NB4 (cell line): ENCODE measurements at regions not wholly inside any gene's neighbourhood (a gene's known extent, or its start where the extent isn't known, plus 50 kb on each side); places are given as distances from the start of the nearest gene placed in this dataset.

ENCODE experiments used
- DNase-seq: peaks from one replicate; pipeline ENCODE4 v3.0.0; 2010; ENCODE audit warnings: low read depth
- H3K4me3 ChIP-seq: one replicate; pipeline ENCODE4 v1.5.1; 2011; ENCODE audit warnings: mild to moderate bottlenecking, low read depth, low read length, moderate library complexity
- CTCF ChIP-seq: IDR thresholded peaks from one replicate; pipeline ENCODE4 v1.5.1; 2012; ENCODE audit warnings: low read depth, low read length
- MAX ChIP-seq: IDR thresholded peaks from 2 replicates; pipeline ENCODE4 v1.6.1; 2011; ENCODE audit warnings: low read depth, low read length
- MYC ChIP-seq: IDR thresholded peaks from 2 replicates; pipeline ENCODE4 v1.6.1; 2011; ENCODE audit warnings: low read depth, low read length
- POLR2A ChIP-seq: IDR thresholded peaks from 2 replicates; pipeline ENCODE4 v1.6.1; 2011; ENCODE audit warnings: mild to moderate bottlenecking; ENCODE audit not compliant: insufficient read length; ENCODE audit errors: extremely low read depth

GRCh38 chr14:54123841-54124240 is 167.2 kb upstream of the BMP4 start:
- no peak for TF ChIP-seq MAX
- TF ChIP-seq POLR2A: no peak
- no peak for TF ChIP-seq MYC
- no peak for TF ChIP-seq CTCF
- no peak for DNase-seq
- H3K4me3 ChIP-seq: no peak overlapping the region

- TF ChIP-seq MYC (no peak), MAX (no peak), CTCF (no peak)
- H3K4me3 ChIP-seq: no peak overlapping the region
- DNase-seq: no peak
These were observed 168.5 kb upstream of the BMP4 start for GRCh38 chr14:54125109-54125508.

- no peak overlapping the region for H3K4me3 ChIP-seq
- TF ChIP-seq MYC (no peak), POLR2A (no peak), MAX (no peak), CTCF (no peak)
- DNase-seq: no peak
These were observed 170.3 kb upstream of the BMP4 start for GRCh38 chr14:54126947-54127346.

DNA sequence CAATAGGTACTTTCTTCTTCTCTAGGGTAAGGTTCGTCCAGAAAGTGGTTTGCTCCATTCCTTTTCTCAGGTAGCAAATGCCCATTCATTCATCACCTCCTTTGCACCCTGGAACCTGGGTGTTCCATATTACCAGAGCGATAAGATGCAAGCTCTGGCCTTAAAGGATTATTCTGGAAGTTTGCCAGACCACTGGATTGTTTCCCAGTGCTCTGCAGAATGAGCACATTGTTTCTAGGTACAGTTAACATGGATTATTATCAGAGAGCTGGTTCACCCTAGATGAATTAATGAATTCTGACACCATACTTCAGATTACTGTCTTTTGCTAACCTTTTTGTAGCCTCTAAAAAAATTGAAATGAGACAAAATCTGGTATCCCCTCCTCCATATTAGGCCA is 170.9 kb upstream of the BMP4 start:
- no peak for DNase-seq
- no peak overlapping the region for H3K4me3 ChIP-seq
- no peak for TF ChIP-seq MYC
- no peak for TF ChIP-seq POLR2A
- TF ChIP-seq CTCF: no peak
- TF ChIP-seq MAX: no peak

DNA sequence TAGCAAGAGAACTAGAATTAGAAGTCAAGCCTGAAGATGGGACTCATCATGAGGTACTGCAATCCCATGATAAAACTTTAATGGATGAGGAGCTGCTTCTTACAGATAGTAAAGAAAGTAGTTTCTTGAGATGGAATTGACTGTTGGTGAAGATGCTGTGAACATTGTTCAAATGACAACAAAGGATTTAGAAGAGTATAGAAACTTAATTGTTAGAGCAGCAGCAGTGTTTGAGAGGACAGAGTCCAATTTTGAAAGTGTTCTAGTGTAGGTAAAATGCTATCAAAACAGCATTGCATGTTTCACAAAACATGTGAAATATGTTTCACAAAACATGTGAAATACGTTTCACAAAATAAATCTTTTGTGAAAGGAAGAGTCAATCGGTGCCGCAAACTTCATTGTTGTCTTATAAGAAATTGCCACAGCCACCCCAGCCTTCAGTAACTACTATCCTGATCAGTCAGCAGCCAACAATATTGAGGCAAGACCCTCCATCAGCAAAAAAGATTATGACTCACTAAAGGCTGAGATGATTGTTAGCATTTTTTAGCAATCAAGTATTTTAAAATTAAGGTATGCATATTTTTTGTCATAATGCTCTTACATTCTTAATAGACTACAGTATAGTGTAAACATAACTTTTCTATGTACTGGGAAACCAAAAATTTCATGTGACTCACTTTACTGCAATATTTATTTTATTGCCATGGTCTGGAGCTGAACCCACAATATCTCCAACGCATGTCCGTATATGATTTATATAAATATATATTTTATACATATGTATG is 173.4 kb upstream of the BMP4 start:
- no peak for DNase-seq
- H3K4me3 ChIP-seq: no peak overlapping the region
- TF ChIP-seq MAX (no peak), CTCF (no peak), POLR2A (no peak), MYC (no peak)

- H3K4me3 ChIP-seq: no peak overlapping the region
- TF ChIP-seq MAX (no peak), MYC (no peak), CTCF (no peak), POLR2A (no peak)
- DNase-seq: no peak
These were observed 175.9 kb upstream of the BMP4 start for GRCh38 chr14:54132496-54132895.
